HG02852 (cell line): ENCODE measurements at regions not wholly inside any gene's neighbourhood (a gene's known extent, or its start where the extent isn't known, plus 50 kb on each side); places are given as distances from the start of the nearest gene placed in this dataset.
"Not testable (repeated sequence)": the region's sequence is repeated elsewhere in the genome, so short reads cannot be mapped to it uniquely, and the experiment has no call there.

Experiments
- ATAC-seq: cut with Tn5 transposase; IDR thresholded peaks from one replicate; pipeline ENCODE4 v1.9.1; 2021; ENCODE audit warnings: mild to moderate bottlenecking, moderate library complexity; ENCODE audit not compliant: unreplicated experiment

- ATAC-seq, result no peak
Observed at GRCh38 chr12:97005174-97005573, 98.1 kb downstream of the NEDD1 start.

DNA sequence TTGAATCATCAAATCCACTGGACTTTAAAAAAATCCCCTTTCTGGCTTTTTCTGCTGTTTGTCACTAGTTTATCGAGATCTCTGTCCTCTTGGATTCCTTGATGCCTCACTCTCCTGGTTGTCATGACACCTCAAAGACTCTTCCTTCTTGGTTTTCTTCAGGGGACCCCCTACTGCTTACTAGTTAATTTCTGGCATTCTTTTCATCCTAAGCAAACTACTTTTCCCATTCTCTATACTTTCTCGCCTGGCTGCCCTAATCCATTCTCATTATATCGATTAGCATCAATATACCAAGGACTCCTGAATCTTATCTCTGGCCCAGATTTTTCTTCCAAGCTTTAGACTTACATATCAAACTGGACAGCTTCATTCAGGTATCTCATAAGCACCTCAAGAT lies 98.6 kb downstream of the NEDD1 start:
- ATAC-seq, result no peak

DNA sequence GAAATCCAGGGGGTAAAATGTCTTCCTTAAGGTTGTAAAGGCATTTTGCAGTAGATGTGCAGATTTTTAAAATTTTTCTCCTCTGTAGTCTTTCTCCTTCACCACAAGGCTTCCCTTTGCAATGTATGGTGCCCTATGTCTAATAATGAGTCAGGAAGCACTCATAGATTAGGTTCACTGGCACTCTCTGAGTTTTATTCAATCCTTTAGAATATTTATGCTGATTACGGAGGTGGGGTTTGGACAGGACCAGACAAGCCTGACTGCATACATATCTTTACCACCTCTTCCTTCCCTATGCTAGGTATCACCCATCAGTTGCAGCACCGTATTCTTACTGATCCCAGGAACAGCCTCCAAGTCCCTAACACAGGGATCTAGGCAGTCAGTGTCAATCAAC lies 99.5 kb downstream of the NEDD1 start:
- no peak for ATAC-seq

DNA sequence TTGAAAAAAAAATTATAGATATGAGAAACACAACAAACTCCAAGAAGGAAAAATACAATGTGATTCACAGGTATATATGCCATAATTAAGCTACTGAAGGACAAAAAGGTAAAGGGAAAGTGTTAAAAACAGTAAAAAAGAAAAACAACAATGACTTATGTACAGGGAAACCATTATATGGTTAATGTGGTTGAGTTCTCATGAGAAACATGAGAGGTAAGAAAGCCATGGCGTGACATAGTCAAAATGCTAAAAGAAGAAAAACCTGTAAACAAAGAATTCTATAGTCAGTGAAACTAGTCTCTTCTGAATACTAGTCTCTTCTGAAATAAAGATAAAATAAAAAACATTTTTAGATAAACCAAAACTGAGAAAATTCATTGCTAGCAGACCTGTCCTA lies 109.1 kb downstream of the NEDD1 start:
- ATAC-seq, result no peak

- ATAC-seq, result peak; percentile 82
Observed at GRCh38 chr12:97017213-97017612, 110.2 kb downstream of the NEDD1 start.

DNA sequence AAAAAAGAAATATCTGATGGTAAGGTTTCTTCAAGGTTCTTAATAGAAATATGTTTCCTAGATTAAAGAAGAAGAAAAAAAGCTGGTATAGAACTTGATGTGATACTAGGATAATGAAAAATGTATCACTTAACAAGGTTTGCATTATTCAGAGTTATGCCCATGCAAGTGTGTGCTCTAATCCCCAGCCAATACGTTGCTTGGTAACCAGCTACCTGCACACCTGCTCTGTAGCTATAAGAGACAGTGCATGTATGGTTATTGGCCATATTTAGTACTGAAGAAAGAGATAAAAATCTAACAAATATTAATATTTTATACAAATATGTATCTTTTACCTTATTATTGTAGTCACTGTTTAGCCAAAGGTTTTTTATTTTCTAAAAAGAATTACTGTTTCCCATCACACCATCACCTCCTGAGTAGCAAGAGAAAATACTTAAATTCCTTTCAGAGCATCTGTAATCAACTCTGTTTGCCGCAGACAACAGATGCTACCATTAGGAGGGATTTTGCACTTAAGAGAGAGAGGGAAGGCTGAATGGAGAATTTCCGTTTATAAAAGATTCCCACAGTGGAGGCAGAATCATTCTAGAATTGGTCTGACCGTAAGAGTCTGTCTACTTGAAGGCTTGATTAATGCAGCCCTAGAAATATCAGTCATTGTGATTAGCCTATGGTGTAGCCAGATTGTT lies 115.6 kb downstream of the NEDD1 start:
- no peak for ATAC-seq

- no peak for ATAC-seq
Observed at GRCh38 chr12:97024393-97024792, 117.3 kb downstream of the NEDD1 start.

- no peak for ATAC-seq
Observed at GRCh38 chr12:97026901-97027300, 119.8 kb downstream of the NEDD1 start.

- ATAC-seq, result no peak
Observed at GRCh38 chr12:97027482-97027881, 120.4 kb downstream of the NEDD1 start.

GRCh38 chr12:97038131-97038530 lies 131.1 kb downstream of the NEDD1 start:
- no peak for ATAC-seq

DNA sequence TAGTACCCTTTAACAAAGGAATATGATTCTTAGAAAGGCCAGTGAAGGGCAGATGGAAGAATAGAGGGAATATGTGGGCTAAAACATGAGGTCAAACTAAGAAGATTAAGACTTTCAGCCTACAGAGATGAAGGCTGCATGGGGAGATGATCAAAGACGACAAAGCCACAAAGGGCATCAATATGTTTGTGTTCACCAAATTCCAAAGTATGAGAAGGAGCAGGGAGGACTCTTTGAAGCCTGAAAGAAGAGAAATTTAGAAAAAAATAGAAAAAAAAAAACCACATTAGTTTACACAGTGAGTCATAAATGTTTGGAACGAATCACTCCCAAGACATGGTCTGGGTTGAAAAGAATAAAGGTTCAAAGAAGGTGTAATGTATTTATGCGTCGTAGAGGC lies 131.8 kb downstream of the NEDD1 start:
- no peak for ATAC-seq

GRCh38 chr12:97046901-97047300 lies 139.8 kb downstream of the NEDD1 start:
- no peak for ATAC-seq

DNA sequence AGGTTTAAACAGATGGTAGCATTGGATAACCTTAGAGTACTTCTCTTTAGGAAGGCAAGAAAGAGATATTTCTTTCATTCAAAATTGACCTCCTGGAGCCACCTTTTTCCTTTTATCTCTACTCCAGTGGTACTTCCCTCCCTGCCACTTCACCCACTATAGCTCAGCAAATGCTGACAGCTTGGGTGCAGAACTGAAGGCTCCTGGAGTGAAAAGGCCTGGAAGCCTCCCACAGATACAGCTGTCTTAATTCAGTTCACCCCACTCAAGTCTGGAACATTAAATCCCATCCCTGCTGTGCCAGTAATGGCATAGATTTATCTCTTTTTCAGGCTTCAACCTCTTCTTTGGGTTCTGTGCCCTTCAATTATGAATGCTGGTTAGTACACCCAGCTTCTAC lies 140.3 kb downstream of the NEDD1 start:
- no peak for ATAC-seq

DNA sequence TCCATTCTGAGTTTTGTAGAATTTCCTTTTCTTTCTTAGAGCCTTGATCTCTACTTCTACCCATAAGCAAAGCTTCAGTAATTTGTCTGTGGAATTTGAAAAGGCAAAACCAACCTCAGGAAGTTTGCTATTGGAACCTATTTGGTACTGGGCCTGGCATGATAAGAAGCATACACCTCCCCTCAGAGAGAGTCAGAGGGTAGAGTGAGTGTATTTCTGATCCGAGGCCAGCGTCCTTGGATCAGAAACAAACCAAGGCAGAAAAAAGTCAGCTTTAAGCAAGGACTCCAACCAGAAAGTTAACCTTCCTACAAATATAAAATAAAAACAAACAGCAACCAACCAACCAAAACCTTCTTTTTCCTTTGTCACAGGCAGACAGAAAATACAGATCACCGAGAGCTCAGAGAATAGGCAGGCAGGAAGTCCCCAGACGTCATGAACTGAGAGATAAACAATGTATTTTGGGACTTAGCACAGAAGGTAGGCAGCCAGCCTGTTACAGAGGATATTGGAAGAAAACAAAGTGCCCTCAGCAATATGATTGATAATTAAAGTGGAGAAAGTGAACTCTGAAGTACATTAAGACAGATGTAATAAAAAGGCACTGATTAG lies 141.5 kb downstream of the NEDD1 start:
- no peak for ATAC-seq

GRCh38 chr12:97050509-97050908 lies 143.5 kb downstream of the NEDD1 start:
- ATAC-seq, result no peak

- ATAC-seq, result no peak
Observed at GRCh38 chr12:97051341-97051740, 144.3 kb downstream of the NEDD1 start.

DNA sequence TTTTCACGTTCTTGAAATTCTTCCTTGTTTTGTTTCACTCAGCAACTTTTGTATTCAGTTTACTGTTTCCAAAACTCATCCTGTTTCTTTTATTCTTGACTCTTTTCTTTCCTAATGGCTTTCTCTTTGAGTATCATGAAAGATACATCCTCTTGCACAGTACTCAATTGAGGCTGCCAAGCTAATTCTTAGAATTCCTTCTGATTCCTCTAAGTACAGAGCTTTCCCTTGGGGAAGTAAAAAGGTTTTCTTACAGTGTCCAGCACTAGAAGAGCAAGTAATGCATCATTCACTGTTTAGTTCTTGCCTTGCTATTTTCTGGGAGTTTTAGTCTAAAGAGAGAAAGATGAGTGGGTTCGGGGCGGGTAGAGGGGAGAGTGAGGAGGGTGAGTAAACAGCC lies 154.1 kb downstream of the NEDD1 start:
- no peak for ATAC-seq

GRCh38 chr12:97063292-97063935 lies 156.4 kb downstream of the NEDD1 start:
- ATAC-seq, result no peak

- no peak for ATAC-seq
Observed at GRCh38 chr12:97075161-97075933, 168.3 kb downstream of the NEDD1 start.

- no peak for ATAC-seq
Observed at GRCh38 chr12:97075934-97076630, 169.0 kb downstream of the NEDD1 start.

- ATAC-seq, result not testable (repeated sequence)
Observed at GRCh38 chr12:97076912-97077311, 169.9 kb downstream of the NEDD1 start.
